A673 (cell line): ENCODE measurements at regions not wholly inside any gene's neighbourhood (a gene's known extent, or its start where the extent isn't known, plus 50 kb on each side); places are given as distances from the start of the nearest gene placed in this dataset.

Experiments
- CTCF ChIP-seq: fragments of 300-800, 200-600 bp; sonication (generic); conservative IDR thresholded peaks from 2 replicates; pipeline ENCODE4 v1.5.1; 2017; ENCODE audit warnings: low read depth, mild to moderate bottlenecking, antibody characterized with exemption, low read length, moderate library complexity, mixed read lengths
- EZH2 ChIP-seq: fragments of 200-600 bp; sonication (generic); IDR thresholded peaks from 2 replicates; pipeline ENCODE4 v1.6.1; 2017; ENCODE audit warnings: borderline replicate concordance, low read depth, mild to moderate bottlenecking, mixed read lengths, antibody characterized with exemption, low read length; ENCODE audit not compliant: poor library complexity, severe bottlenecking

DNA sequence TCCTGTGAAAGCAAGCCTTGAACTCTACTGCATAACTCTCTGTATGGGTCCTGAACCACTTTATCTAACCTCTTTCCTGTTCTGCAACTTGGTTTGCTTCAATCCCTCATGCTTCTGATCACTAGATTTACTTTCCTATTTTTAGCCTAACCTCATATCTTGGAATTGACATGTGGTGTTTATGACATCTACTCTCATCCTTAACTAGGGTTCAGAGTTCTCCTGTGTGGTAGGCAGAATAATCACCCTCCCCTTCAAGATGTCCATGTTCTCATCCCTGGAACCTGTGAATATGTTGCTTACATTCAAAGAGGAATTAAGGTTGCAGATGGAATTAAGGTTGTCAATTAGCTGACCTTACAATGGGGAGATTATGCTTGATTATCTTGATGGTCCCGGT lies 67.4 kb upstream of the STXBP6 start:
- TF ChIP-seq CTCF (no peak), EZH2 (no peak)
